Osteoblast (primary cell): ENCODE measurements at regions not wholly inside any gene's neighbourhood (a gene's known extent, or its start where the extent isn't known, plus 50 kb on each side); places are given as distances from the start of the nearest gene placed in this dataset.

ENCODE experiments used
- DNase-seq: peaks from one replicate; pipeline ENCODE4 v3.0.0; 2011; ENCODE audit warnings: low spot score, mixed read lengths; ENCODE audit not compliant: insufficient read length; ENCODE audit errors: missing footprints
- H2AFZ ChIP-seq: 2 replicates; pipeline ENCODE4 v1.6.0; 2011; ENCODE audit warnings: mild to moderate bottlenecking, low read length
- H3K27ac ChIP-seq: 2 replicates; pipeline ENCODE4 v1.5.1; 2011; ENCODE audit warnings: mild to moderate bottlenecking, low read depth, low read length, moderate library complexity
- H3K27me3 ChIP-seq: 2 replicates; pipeline ENCODE4 v1.6.0; 2012; ENCODE audit warnings: mild to moderate bottlenecking, control low read depth, inconsistent platforms, low read length, moderate library complexity; ENCODE audit not compliant: insufficient read depth
- H3K36me3 ChIP-seq: 2 replicates; pipeline ENCODE4 v1.5.1; 2011; ENCODE audit warnings: mild to moderate bottlenecking, low read length, control low read depth, moderate library complexity; ENCODE audit not compliant: insufficient read depth
- H3K4me1 ChIP-seq: 2 replicates; pipeline ENCODE4 v1.5.1; 2011; ENCODE audit warnings: mild to moderate bottlenecking, low read length, control low read depth, moderate library complexity; ENCODE audit not compliant: insufficient read depth
- H3K4me2 ChIP-seq: 2 replicates; pipeline ENCODE4 v1.6.0; 2011; ENCODE audit warnings: mild to moderate bottlenecking, low read length; ENCODE audit not compliant: insufficient read depth
- H3K4me3 ChIP-seq: fragments of 200-600 bp; sonication (generic); 3 replicates; pipeline ENCODE4 v1.5.1; 2012; ENCODE audit warnings: mild to moderate bottlenecking, low read length, inconsistent platforms; ENCODE audit not compliant: insufficient read depth
- H3K79me2 ChIP-seq: 2 replicates; pipeline ENCODE4 v1.6.0; 2012; ENCODE audit warnings: mild to moderate bottlenecking, low read length, control low read depth, inconsistent platforms; ENCODE audit not compliant: insufficient read depth
- H3K9me3 ChIP-seq: 2 replicates; pipeline ENCODE4 v1.5.1; 2011; ENCODE audit warnings: low read depth, low read length, control low read depth
- H4K20me1 ChIP-seq: 2 replicates; pipeline ENCODE4 v1.6.0; 2012; ENCODE audit warnings: mild to moderate bottlenecking, low read length, control low read depth; ENCODE audit not compliant: insufficient read depth
- CTCF ChIP-seq: IDR thresholded peaks from 2 replicates; pipeline ENCODE4 v1.5.1; 2011; ENCODE audit warnings: mild to moderate bottlenecking, low read depth, low read length, moderate library complexity; ENCODE audit errors: extremely low read depth

- H3K4me1 ChIP-seq, result peaks cover 28% of the 10 kb centered on the region
- no peaks in the 10 kb centered on the region for H3K27me3 ChIP-seq
- H3K79me2 ChIP-seq, result no peaks in the 10 kb centered on the region
- no peaks in the 10 kb centered on the region for H3K36me3 ChIP-seq
- DNase-seq, result no peak
- no peaks in the 10 kb centered on the region for H3K9me3 ChIP-seq
- H3K27ac ChIP-seq, result no peak overlapping the region
- no peak for TF ChIP-seq CTCF
- H3K4me3 ChIP-seq, result no peak overlapping the region
- peak overlapping the region; percentile 13 for H2AFZ ChIP-seq
- no peak overlapping the region for H3K4me2 ChIP-seq
- H4K20me1 ChIP-seq, result no peaks in the 10 kb centered on the region
Observed at GRCh38 chr11:95576146-95576845, 213.3 kb downstream of the FAM76B start.

GRCh38 chr11:95575517-95575916, 214.1 kb downstream of the FAM76B start:
- no peaks in the 10 kb centered on the region for H3K27me3 ChIP-seq
- H2AFZ ChIP-seq, result peak overlapping the region; percentile 37
- no peaks in the 10 kb centered on the region for H3K79me2 ChIP-seq
- peak overlapping the region; percentile 7 for H3K4me2 ChIP-seq
- DNase-seq, result no peak
- H3K4me1 ChIP-seq, result peaks cover 28% of the 10 kb centered on the region
- no peak overlapping the region for H3K4me3 ChIP-seq
- H3K27ac ChIP-seq, result no peak overlapping the region
- no peak for TF ChIP-seq CTCF
- H3K9me3 ChIP-seq, result no peaks in the 10 kb centered on the region
- H3K36me3 ChIP-seq, result no peaks in the 10 kb centered on the region
- H4K20me1 ChIP-seq, result no peaks in the 10 kb centered on the region

GRCh38 chr11:95571718-95572260, 217.8 kb downstream of the FAM76B start:
- no peak overlapping the region for H3K4me3 ChIP-seq
- H3K36me3 ChIP-seq, result no peaks in the 10 kb centered on the region
- no peak for TF ChIP-seq CTCF
- no peaks in the 10 kb centered on the region for H3K27me3 ChIP-seq
- no peaks in the 10 kb centered on the region for H4K20me1 ChIP-seq
- no peak for DNase-seq
- H2AFZ ChIP-seq, result no peak overlapping the region
- peaks cover 28% of the 10 kb centered on the region for H3K4me1 ChIP-seq
- no peak overlapping the region for H3K27ac ChIP-seq
- H3K79me2 ChIP-seq, result no peaks in the 10 kb centered on the region
- no peak overlapping the region for H3K4me2 ChIP-seq
- H3K9me3 ChIP-seq, result peaks cover 5% of the 10 kb centered on the region

GRCh38 chr11:95570845-95571244, 218.7 kb downstream of the FAM76B start:
- Histone ChIP-seq H3K4me3 (no peak overlapping the region), H3K27me3 (no peaks in the 10 kb centered on the region), H2AFZ (no peak overlapping the region), H3K27ac (no peak overlapping the region), H3K9me3 (peaks cover 5% of the 10 kb centered on the region), H3K4me1 (peaks cover 24% of the 10 kb centered on the region), H4K20me1 (no peaks in the 10 kb centered on the region), H3K79me2 (no peaks in the 10 kb centered on the region), H3K36me3 (no peaks in the 10 kb centered on the region), H3K4me2 (no peak overlapping the region)
- TF ChIP-seq CTCF, result no peak
- no peak for DNase-seq
